ENCODE measurements at regions not wholly inside any gene's neighbourhood (a gene's known extent, or its start where the extent isn't known, plus 50 kb on each side); places are given as distances from the start of the nearest gene placed in this dataset.

GRCh38 chr9:1269533-1270315 lies 219.6 kb downstream of the DMRT2 start:
- DNase-seq = no peak

- DNase-seq = no peak
These were observed 221.2 kb downstream of the DMRT2 start for GRCh38 chr9:1271367-1271766.

- no peak for DNase-seq
These were observed 221.6 kb downstream of the DMRT2 start for GRCh38 chr9:1271786-1272185.

DNA sequence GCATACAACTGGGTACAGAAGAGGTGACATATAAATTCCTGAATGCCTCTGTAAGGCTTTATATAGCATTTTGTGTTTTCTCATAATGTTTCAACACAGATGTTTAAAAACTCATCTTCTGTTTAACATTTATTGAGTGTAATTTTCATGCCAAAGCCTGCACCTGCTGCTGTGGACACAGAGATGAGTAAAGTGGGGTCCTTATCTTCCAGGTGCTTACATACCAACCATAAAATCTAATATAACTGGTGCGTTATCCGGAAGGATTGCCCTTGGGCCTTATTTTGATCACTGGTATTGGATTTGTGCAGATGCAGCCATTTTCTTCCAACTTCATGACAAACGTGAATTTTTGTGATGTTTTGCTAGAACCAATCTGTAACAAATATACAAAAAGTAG lies 222.3 kb downstream of the DMRT2 start:
- DNase-seq = no peak

- DNase-seq = no peak
These were observed 223.7 kb downstream of the DMRT2 start for GRCh38 chr9:1273859-1274258.

DNA sequence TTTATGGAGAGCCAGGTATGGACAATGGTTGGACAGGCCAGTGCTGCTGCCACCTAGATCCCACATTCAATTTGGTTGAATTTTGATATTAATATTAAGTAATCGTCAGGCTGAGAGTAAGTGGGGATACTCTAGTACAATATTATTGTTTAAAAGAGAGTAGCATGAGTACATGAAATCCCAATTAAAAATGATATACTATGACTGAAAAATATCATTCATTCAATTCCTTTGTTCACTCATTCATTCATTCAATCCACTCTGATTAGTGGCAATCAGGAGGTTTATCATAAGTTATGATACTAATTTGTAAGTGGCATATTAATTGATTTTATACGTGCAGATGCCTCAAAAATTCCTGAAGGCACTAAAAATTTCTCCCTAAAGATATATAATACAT lies 224.2 kb downstream of the DMRT2 start:
- DNase-seq = no peak

DNA sequence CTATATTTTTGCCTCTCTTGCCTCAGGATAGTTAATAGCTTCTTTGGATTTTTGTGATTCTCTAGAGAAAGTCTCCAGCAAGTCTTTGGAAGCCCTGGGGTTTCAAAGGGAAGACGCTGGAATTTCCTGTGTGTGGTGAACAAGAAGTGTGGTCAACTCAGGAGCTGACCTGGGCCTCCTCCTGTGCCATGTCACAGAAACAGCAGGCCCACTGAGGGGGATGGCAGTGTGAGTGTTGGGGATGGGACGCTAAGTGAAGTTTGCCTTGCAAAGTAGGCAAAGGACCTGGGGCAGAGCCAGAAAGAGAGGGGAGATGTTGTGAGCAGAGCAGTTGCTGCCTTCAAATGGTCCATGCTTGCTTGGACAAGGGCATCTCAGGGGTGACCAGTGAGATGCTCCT lies 226.3 kb downstream of the DMRT2 start:
- no peak for DNase-seq

DNA sequence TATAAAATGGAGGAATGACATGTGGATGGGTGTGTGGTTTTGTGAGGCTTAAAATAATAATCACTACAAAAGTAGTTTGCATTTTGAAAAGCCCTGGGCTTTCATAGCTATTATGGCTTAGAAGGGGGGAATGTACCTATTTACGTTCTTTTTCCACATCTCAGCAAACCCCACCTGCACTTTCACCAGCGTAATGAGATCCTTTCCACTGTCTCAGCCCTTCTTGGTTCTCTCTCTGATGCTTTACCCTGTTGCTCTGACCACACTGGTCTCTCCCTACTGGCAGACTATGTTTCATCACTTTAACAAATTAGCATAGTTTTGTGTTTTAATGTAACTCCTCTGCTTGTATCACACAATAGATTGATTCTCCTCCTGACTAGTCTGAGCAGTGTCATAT lies 234.6 kb downstream of the DMRT2 start:
- no peak for DNase-seq

GRCh38 chr9:1285526-1285925 lies 235.4 kb downstream of the DMRT2 start:
- no peak for DNase-seq

DNA sequence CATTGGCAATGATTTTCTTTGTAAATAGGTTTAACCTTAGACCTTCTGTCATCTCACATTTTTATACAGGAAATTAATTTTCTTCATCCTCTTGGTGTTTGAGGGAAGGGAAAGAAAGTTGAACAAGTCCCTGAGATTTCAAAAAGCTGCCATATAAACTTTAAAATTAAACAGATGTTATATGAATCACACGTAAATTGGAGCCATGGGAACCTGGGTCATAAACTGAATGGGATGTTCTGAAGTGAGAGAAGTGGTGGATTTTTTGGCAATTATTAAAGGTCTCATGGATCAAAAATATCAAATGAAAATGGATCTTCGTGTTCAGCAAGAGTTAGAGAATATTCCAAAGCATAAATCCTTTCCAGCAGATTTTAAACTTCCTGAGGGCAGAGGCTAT lies 242.2 kb downstream of the DMRT2 start:
- DNase-seq = no peak

- no peak for DNase-seq
These were observed 244.6 kb downstream of the DMRT2 start for GRCh38 chr9:1294641-1295258.

- no peak for DNase-seq
These were observed 246.2 kb downstream of the DMRT2 start for GRCh38 chr9:1296331-1296730.

DNA sequence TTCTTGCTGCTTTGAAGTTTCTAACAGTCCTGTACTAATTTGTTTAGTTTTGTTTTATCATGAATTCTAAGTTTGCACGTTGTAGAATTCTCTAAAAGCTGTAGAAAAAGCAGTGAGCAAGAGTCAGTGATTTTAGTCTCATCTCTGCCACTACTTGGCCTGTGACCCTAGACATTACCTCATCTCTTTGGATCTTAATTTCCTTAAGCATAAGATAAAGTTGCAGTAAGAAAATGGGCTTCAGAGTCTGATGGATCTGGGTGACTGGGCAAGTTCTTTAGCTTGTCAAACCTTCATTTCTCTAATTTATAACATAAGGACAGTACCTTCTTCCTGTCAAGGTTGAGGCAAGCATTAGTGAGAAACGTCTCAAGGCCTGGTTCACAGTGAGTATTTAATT lies 247.9 kb downstream of the DMRT2 start:
- DNase-seq = no peak

DNA sequence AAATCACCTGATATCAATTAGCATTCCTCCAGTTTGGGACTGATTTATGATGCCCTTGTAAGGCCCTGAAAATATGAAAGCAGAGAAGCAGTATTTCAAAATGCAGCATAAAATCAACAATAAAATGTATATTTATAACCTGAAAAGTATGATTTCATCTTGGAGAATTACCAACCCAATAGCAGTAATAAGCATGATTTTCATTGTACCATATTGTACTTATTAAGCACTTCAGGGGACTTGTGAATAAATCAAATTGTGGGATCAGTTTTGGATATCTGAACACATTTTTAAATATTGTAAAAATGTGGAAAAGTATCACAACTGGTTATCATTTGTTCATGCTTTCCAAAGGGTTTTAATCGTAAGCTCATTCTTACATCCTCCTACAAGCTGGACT lies 250.8 kb downstream of the DMRT2 start:
- no peak for DNase-seq

DNA sequence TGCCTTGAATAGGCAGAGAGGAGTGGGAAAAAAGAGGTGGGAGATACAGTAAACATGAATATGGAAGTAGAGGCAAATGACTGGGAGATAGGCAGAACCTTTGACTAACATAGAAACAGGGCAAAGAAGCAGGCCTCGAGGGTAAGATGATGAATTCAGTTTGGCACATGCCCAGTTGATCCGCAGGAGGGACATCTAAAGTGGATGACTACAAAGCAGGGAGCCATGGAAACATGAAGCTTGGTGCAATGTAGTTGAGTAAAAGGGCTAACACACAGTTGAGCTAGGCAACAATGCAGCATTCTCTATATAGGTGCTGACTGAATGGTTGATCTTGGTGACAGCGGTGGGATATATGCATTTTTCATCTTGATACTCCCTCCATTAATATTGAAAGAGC lies 253.8 kb downstream of the DMRT2 start:
- no peak for DNase-seq

DNA sequence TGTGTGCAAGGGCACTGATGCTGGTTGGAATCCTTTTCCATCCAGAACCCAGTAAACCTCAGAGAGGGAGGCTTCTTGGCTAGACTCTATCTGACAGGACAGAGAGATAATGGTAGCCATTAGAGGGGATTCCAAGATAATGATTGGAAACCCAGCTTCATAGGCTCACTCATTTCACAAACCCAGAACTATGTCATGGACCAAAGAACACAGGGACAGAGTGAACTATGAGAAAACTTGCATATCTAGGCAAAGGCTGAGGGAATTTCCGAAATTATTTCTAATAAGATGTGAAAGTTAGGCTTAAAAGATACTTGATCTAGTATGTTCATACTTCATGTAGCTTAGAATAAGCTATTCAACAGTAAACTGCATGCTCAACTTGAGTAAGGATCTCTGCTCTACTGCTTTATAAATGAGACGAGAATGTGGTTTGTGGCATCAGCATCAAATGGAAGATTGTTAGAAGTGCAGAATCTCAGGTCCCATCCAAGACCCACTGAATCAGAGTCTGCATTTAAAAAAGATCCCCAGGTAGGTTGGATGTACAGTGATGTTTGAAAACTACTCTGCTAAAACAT lies 261.4 kb downstream of the DMRT2 start:
- DNase-seq = no peak

DNA sequence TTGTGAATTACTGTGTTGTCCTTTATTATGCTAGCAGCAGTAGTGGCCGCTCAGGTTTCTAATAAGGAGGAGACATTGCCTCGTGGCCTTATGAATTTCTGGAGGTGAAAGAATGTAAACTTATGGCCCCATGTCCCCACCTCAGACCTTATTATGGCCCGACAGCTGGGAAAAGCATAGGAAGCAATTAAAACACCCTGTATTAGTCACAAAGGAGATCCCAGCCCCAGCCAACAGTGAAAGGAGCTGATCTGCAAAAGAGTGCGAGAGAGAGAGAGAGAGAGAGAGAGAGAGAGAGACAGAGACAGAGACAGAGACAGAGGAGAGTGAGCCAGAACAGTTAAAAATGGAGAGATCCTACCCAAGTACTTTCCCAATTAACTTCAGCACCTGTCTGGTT lies 269.3 kb downstream of the DMRT2 start:
- no peak for DNase-seq

- DNase-seq = no peak
These were observed 269.9 kb downstream of the DMRT2 start for GRCh38 chr9:1320051-1320557.

- DNase-seq = no peak
These were observed 270.5 kb downstream of the DMRT2 start for GRCh38 chr9:1320607-1321195.

- DNase-seq = no peak
These were observed 277.3 kb downstream of the DMRT2 start for GRCh38 chr9:1327467-1327866.

GRCh38 chr9:1328341-1328740 lies 278.2 kb downstream of the DMRT2 start:
- DNase-seq = no peak

GRCh38 chr9:1331546-1332038 lies 281.4 kb downstream of the DMRT2 start:
- DNase-seq = no peak

DNA sequence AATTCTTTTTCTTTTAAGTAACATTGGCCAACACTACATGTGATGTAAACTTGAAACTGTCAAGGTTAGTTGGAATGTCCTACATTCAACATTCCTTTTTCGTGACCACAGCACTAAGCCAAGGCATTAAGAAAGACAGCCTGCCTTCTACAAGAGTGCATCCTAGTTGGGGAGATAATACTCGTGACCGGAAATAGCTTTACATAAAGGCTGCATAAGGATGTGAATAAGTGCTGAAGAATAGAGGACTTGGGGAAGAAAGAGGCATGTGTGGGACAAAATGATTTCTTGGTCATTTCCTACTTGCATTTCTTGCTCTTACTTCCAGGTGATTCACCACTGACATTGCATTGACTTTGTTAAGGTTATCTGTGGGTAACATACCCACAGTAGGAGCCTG lies 282.0 kb downstream of the DMRT2 start:
- no peak for DNase-seq

GRCh38 chr9:1335174-1335573 lies 285.0 kb downstream of the DMRT2 start:
- no peak for DNase-seq

All from hematopoietic multipotent progenitor cell treated with erythropoietin and hydrocortisone succinate and interleukin-3 and kit ligand, for 6 days (in vitro differentiated cells).